GM21515 (cell line): ENCODE measurements at regions not wholly inside any gene's neighbourhood (a gene's known extent, or its start where the extent isn't known, plus 50 kb on each side); places are given as distances from the start of the nearest gene placed in this dataset.

ENCODE experiments used
- ATAC-seq: cut with Tn5 transposase; IDR thresholded peaks from one replicate; pipeline ENCODE4 v1.9.1; 2021; ENCODE audit not compliant: unreplicated experiment

GRCh38 chr2:149928011-149928410 is 340.4 kb upstream of the MMADHC start:
- ATAC-seq: no peak

- ATAC-seq: no peak
These were observed 338.6 kb upstream of the MMADHC start for GRCh38 chr2:149926149-149926548.

GRCh38 chr2:149924549-149925213 is 337.1 kb upstream of the MMADHC start:
- ATAC-seq: no peak

GRCh38 chr2:149924028-149924427 is 336.5 kb upstream of the MMADHC start:
- ATAC-seq: no peak

- ATAC-seq: no peak
These were observed 334.5 kb upstream of the MMADHC start for GRCh38 chr2:149921911-149922616.

- ATAC-seq: no peak
These were observed 332.8 kb upstream of the MMADHC start for GRCh38 chr2:149920389-149920788.

- no peak for ATAC-seq
These were observed 327.6 kb upstream of the MMADHC start for GRCh38 chr2:149915151-149915550.

- no peak for ATAC-seq
These were observed 321.4 kb upstream of the MMADHC start for GRCh38 chr2:149908726-149909683.

- no peak for ATAC-seq
These were observed 319.3 kb upstream of the MMADHC start for GRCh38 chr2:149906886-149907285.

GRCh38 chr2:149904352-149905175 is 317.0 kb upstream of the MMADHC start:
- no peak for ATAC-seq

- ATAC-seq: no peak
These were observed 316.1 kb upstream of the MMADHC start for GRCh38 chr2:149903626-149904025.

GRCh38 chr2:149902081-149902480 is 314.5 kb upstream of the MMADHC start:
- no peak for ATAC-seq

GRCh38 chr2:149901231-149901859 is 313.8 kb upstream of the MMADHC start:
- no peak for ATAC-seq

GRCh38 chr2:149899390-149899789 is 311.8 kb upstream of the MMADHC start:
- no peak for ATAC-seq

- ATAC-seq: no peak
These were observed 307.2 kb upstream of the MMADHC start for GRCh38 chr2:149894760-149895159.

GRCh38 chr2:149894226-149894625 is 306.7 kb upstream of the MMADHC start:
- ATAC-seq: no peak

GRCh38 chr2:149892563-149892962 is 305.0 kb upstream of the MMADHC start:
- no peak for ATAC-seq

GRCh38 chr2:149885946-149886345 is 298.4 kb upstream of the MMADHC start:
- ATAC-seq: no peak

GRCh38 chr2:149885468-149885867 is 297.9 kb upstream of the MMADHC start:
- ATAC-seq: no peak

- no peak for ATAC-seq
These were observed 297.3 kb upstream of the MMADHC start for GRCh38 chr2:149884871-149885270.
